HG02852 (cell line): ENCODE measurements at regions not wholly inside any gene's neighbourhood (a gene's known extent, or its start where the extent isn't known, plus 50 kb on each side); places are given as distances from the start of the nearest gene placed in this dataset.
"Not testable (repeated sequence)": the region's sequence is repeated elsewhere in the genome, so short reads cannot be mapped to it uniquely, and the experiment has no call there.

ENCODE experiments used
- ATAC-seq: cut with Tn5 transposase; IDR thresholded peaks from one replicate; pipeline ENCODE4 v1.9.1; 2021; ENCODE audit warnings: mild to moderate bottlenecking, moderate library complexity; ENCODE audit not compliant: unreplicated experiment

- no peak for ATAC-seq
Measured at GRCh38 chr12:131407221-131408035, 303.5 kb upstream of the SFSWAP start.

GRCh38 chr12:131408036-131408365 lies 302.9 kb upstream of the SFSWAP start:
- ATAC-seq: no peak

GRCh38 chr12:131408484-131408883 lies 302.4 kb upstream of the SFSWAP start:
- ATAC-seq: no peak

- ATAC-seq: no peak
Measured at GRCh38 chr12:131409211-131409610, 301.7 kb upstream of the SFSWAP start.

GRCh38 chr12:131411827-131412226 lies 299.1 kb upstream of the SFSWAP start:
- not testable (repeated sequence) for ATAC-seq

- ATAC-seq: no peak
Measured at GRCh38 chr12:131413006-131413405, 297.9 kb upstream of the SFSWAP start.

GRCh38 chr12:131413471-131413870 lies 297.4 kb upstream of the SFSWAP start:
- no peak for ATAC-seq

- ATAC-seq: not testable (repeated sequence)
Measured at GRCh38 chr12:131414155-131414922, 296.6 kb upstream of the SFSWAP start.

GRCh38 chr12:131415781-131416180 lies 295.1 kb upstream of the SFSWAP start:
- ATAC-seq: no peak

GRCh38 chr12:131418121-131418520 lies 292.8 kb upstream of the SFSWAP start:
- ATAC-seq: no peak

- ATAC-seq: no peak
Measured at GRCh38 chr12:131418884-131419283, 292.0 kb upstream of the SFSWAP start.

- no peak for ATAC-seq
Measured at GRCh38 chr12:131420867-131421447, 289.9 kb upstream of the SFSWAP start.

- ATAC-seq: no peak
Measured at GRCh38 chr12:131421509-131422186, 289.2 kb upstream of the SFSWAP start.

GRCh38 chr12:131422187-131422520 lies 288.7 kb upstream of the SFSWAP start:
- ATAC-seq: no peak

GRCh38 chr12:131422744-131423143 lies 288.1 kb upstream of the SFSWAP start:
- ATAC-seq: no peak

GRCh38 chr12:131424270-131424669 lies 286.6 kb upstream of the SFSWAP start:
- no peak for ATAC-seq

- ATAC-seq: no peak
Measured at GRCh38 chr12:131425112-131426075, 285.5 kb upstream of the SFSWAP start.

GRCh38 chr12:131428091-131428685 lies 282.7 kb upstream of the SFSWAP start:
- no peak for ATAC-seq

GRCh38 chr12:131429221-131429620 lies 281.7 kb upstream of the SFSWAP start:
- not testable (repeated sequence) for ATAC-seq

- not testable (repeated sequence) for ATAC-seq
Measured at GRCh38 chr12:131429697-131430096, 281.2 kb upstream of the SFSWAP start.
